Kidney (tissue), 13 donors: ENCODE measurements at regions not wholly inside any gene's neighbourhood (a gene's known extent, or its start where the extent isn't known, plus 50 kb on each side); places are given as distances from the start of the nearest gene placed in this dataset.

Source experiments
- DNase-seq, 5 donors: peaks; one replicate each; pipeline ENCODE4 v3.0.0-alpha.2; 2013 to 2020
- FAIRE-seq: peaks from 2 replicates; lab custom pipeline; 2012; peaks lifted over from hg19 to GRCh38; lab: Jason Lieb, UNC
- H3K27ac ChIP-seq, 2 donors: one replicate each; pipeline ENCODE4 v1.7.0; 2013; ENCODE audit warnings: low read depth in 2 of 2, low read length in 2 of 2, inconsistent platforms in 1 of 2
- H3K27me3 ChIP-seq: one replicate; pipeline ENCODE4 v1.7.1; 2013; ENCODE audit warnings: low read length, inconsistent platforms; ENCODE audit not compliant: control insufficient read depth, insufficient read depth
- H3K36me3 ChIP-seq, 3 donors: one replicate each; pipeline versions ENCODE4 v1.7.0 to v1.7.1; 2013; ENCODE audit warnings: low read length in 3 of 3, control low read depth in 1 of 3, inconsistent platforms in 1 of 3; ENCODE audit not compliant: insufficient read depth in 3 of 3, control insufficient read depth in 2 of 3
- H3K4me1 ChIP-seq, 3 donors: one replicate each; pipeline versions ENCODE4 v1.7.0 to v1.7.1; 2013; ENCODE audit warnings: low read length in 3 of 3, inconsistent platforms in 1 of 3, low read depth in 1 of 3; ENCODE audit not compliant: control insufficient read depth in 2 of 3, insufficient read depth in 2 of 3
- H3K4me3 ChIP-seq, 3 donors: one replicate each; pipeline versions ENCODE4 v1.7.0 to v1.8.1; 2013; ENCODE audit warnings: low read length in 3 of 3, control low read depth in 1 of 3, inconsistent platforms in 1 of 3
- H3K9ac ChIP-seq, 3 donors: one replicate each; pipeline versions ENCODE4 v1.7.0 to v1.7.1; 2013; ENCODE audit warnings: low read length in 3 of 3, control low read depth in 1 of 3, inconsistent platforms in 1 of 3
- H3K9me3 ChIP-seq, 3 donors: one replicate each; pipeline versions ENCODE4 v1.7.0 to v1.7.1; 2013; ENCODE audit warnings: low read length in 3 of 3, control low read depth in 1 of 3, inconsistent platforms in 1 of 3; ENCODE audit not compliant: control insufficient read depth in 2 of 3, insufficient read depth in 1 of 3
- intact Hi-C: fragments of 100-400 bp; cut with DNase I; formaldehyde crosslinking; loops from one replicate; pipeline ENCODE4 v1.11.1; 2022
- TF ChIP-seq, protein P1 (sequence below): IDR thresholded peaks from 3 replicates; pipeline ENCODE4 v1.5.1; 2012; ENCODE audit warnings: mild to moderate bottlenecking, moderate library complexity, borderline replicate concordance; ENCODE audit not compliant: insufficient read depth; ENCODE audit errors: extremely low read depth
- donor health status: control.
- donor health status: control.
- donor health status: control.
- donor health status: control.
- donor health status: control.
- donor health status: DM: yes; HTN: yes; CAD: no.
- donor health status: Normal renal cell carcinoma (clear cell type).

DNA sequence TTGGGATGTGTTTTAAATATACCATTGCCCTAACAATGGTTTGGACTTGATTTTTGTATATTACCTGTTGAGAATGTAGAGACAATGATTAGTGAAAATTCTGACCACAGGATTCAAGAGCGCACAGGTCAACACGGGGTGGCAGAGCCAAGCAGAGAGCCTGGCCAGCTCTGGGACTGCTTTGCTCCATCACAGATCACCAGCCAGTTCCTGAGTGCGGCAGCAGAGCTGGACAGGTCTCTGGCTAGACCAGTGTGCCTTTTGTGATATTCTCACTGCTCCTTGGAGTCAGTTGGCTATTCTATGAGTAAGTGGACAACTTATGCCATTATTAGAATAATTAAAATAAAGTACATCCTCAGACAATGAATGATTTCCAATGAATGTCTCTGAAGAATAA is 351.2 kb upstream of the ATP10A start:
- FAIRE-seq (no peak), DNase-seq (no peak)
- H3K9ac ChIP-seq = no peak overlapping the region
- H3K36me3 ChIP-seq = no peaks in the 10 kb centered on the region
- intact Hi-C loops = no loop called here
- H3K27me3 ChIP-seq = no peaks in the 10 kb centered on the region
- H3K4me3 ChIP-seq = no peak overlapping the region
- no peak overlapping the region for H3K27ac ChIP-seq
- no peaks in the 10 kb centered on the region for H3K4me1 ChIP-seq
- no peaks in the 10 kb centered on the region for H3K9me3 ChIP-seq
- TF ChIP-seq, protein P1, sequence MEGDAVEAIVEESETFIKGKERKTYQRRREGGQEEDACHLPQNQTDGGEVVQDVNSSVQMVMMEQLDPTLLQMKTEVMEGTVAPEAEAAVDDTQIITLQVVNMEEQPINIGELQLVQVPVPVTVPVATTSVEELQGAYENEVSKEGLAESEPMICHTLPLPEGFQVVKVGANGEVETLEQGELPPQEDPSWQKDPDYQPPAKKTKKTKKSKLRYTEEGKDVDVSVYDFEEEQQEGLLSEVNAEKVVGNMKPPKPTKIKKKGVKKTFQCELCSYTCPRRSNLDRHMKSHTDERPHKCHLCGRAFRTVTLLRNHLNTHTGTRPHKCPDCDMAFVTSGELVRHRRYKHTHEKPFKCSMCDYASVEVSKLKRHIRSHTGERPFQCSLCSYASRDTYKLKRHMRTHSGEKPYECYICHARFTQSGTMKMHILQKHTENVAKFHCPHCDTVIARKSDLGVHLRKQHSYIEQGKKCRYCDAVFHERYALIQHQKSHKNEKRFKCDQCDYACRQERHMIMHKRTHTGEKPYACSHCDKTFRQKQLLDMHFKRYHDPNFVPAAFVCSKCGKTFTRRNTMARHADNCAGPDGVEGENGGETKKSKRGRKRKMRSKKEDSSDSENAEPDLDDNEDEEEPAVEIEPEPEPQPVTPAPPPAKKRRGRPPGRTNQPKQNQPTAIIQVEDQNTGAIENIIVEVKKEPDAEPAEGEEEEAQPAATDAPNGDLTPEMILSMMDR = no peak

GRCh38 chr15:26213427-26213826 is 350.3 kb upstream of the ATP10A start:
- FAIRE-seq (no peak), DNase-seq (no peak)
- H3K27me3 ChIP-seq = no peaks in the 10 kb centered on the region
- H3K9me3 ChIP-seq = no peaks in the 10 kb centered on the region
- intact Hi-C loops = no loop called here
- H3K27ac ChIP-seq = no peak overlapping the region
- no peaks in the 10 kb centered on the region for H3K4me1 ChIP-seq
- no peak overlapping the region for H3K4me3 ChIP-seq
- no peak overlapping the region for H3K9ac ChIP-seq
- TF ChIP-seq, protein P1 = no peak
- no peaks in the 10 kb centered on the region for H3K36me3 ChIP-seq

- Histone ChIP-seq H3K36me3 (no peaks in the 10 kb centered on the region), H3K9me3 (no peaks in the 10 kb centered on the region), H3K27me3 (no peaks in the 10 kb centered on the region), H3K9ac (no peak overlapping the region), H3K4me1 (no peaks in the 10 kb centered on the region), H3K4me3 (no peak overlapping the region), H3K27ac (no peak overlapping the region)
- FAIRE-seq (no peak), DNase-seq (no peak)
- intact Hi-C loops = no loop called here
- TF ChIP-seq, protein P1 = no peak
Measured at GRCh38 chr15:26212109-26212508, 349.0 kb upstream of the ATP10A start.

DNA sequence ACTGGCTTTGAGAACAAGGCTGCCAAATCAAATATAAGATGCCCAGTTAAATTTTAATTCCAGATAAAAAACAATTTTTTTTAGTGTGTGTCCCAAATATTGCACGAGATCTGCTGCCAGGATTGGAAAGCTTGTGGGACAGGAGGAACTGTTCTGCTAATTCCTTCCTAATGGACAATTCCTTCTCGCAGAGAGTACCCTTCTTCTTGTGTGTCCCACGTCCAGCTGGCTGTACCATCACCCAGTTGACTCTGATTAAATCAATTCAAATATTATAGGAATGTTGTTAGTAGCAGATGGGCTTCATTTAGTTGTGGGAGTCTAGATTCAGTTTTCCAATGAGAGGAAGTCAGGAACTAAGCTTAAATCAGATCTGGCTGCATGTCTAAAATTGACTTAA is 347.9 kb upstream of the ATP10A start:
- DNase-seq (no peak), FAIRE-seq (no peak)
- Histone ChIP-seq H3K27ac (no peak overlapping the region), H3K4me1 (no peaks in the 10 kb centered on the region), H3K9ac (no peak overlapping the region), H3K4me3 (no peak overlapping the region), H3K36me3 (no peaks in the 10 kb centered on the region), H3K27me3 (no peaks in the 10 kb centered on the region), H3K9me3 (no peaks in the 10 kb centered on the region)
- intact Hi-C loops = no loop called here
- TF ChIP-seq, protein P1 = no peak
